IPS-NIHi11 (cell line): ENCODE measurements at regions not wholly inside any gene's neighbourhood (a gene's known extent, or its start where the extent isn't known, plus 50 kb on each side); places are given as distances from the start of the nearest gene placed in this dataset.
A peak's percentile ranks its signal among the peaks of the same experiment; 100 is the strongest.
"Not testable (repeated sequence)": the region's sequence is repeated elsewhere in the genome, so short reads cannot be mapped to it uniquely, and the experiment has no call there.

Source experiments
- DNase-seq: peaks from one replicate; pipeline ENCODE4 v3.0.0; 2012; ENCODE audit warnings: mixed read lengths, low spot score

GRCh38 chr16:85441189-85441889 lies 171.8 kb upstream of the GSE1 start:
- DNase-seq: no peak

DNA sequence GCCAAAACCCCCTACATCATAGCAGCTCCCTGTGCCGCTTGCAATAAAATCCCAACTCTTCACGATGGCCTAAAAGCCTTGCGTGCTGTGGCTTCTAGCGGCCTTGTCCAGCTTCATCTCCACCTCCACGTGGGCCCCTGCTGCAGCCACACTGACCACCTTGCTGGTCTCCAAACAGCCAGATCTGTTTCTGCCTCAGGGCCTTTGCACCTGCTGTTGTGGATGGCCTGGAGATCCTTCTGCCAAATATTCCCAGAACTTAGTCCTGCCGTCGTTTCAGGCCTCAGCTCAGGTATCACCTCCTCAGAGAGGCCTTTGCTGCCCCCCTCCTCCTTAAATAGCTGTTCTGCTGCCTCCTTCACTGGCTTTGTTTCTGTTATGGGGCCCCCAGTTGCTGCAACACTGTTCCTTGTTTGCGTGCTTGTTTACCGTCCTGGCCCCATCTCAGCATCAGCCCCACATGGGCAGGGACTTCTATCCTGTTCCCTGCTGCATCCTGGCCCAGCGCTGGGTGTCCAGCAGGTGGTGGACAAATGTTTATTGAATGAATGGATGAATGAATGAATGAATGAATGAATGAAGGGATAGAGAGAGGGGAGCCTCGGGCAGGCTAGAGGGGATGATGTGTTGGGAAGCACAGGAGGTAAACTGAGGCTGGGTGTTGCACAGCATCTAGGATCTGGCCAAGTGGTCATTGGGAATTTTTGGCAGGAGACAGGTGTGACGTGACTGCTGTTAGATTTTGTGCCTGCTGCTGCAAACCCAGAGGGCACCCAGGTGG lies 171.0 kb upstream of the GSE1 start:
- no peak for DNase-seq

DNA sequence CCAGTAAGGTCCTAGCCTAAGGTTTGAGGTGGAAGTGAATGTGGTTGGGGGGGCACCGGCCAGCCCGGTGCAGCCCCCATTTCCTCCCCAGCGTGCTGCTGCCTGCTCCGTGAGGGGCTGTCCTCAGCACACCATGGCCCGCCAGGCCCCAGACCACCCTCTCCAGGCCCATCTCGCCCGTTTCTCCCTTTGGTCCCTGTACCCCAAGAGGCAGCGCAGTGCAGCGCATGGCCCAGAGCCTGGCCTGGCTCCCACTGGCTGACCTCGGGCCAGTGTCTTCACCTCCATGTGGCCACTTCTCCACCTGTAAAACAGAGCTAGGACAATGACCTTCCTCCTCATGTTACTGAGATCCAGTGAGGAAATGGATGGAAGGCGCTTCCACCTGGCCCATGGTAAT lies 170.0 kb upstream of the GSE1 start:
- DNase-seq: no peak

DNA sequence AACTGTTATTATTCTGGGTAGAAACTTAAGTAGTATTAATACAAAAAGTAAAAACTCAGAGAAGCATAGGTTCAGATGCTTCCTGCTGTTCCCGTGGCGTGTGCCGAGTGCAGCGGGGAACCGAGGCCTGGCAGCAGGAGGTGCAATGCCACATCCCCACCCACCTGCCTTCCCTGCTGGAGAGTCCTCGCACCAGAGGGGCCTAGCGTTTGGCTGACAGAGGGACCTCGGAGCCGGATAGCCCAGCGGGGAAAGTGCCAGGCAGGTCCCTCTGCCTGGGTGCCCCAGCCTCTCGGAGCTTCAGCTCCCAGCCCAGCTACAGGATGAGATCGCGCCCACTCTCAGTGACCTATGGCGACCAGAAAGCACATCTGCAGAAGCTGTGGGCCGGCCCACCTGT lies 169.6 kb upstream of the GSE1 start:
- DNase-seq: no peak

DNA sequence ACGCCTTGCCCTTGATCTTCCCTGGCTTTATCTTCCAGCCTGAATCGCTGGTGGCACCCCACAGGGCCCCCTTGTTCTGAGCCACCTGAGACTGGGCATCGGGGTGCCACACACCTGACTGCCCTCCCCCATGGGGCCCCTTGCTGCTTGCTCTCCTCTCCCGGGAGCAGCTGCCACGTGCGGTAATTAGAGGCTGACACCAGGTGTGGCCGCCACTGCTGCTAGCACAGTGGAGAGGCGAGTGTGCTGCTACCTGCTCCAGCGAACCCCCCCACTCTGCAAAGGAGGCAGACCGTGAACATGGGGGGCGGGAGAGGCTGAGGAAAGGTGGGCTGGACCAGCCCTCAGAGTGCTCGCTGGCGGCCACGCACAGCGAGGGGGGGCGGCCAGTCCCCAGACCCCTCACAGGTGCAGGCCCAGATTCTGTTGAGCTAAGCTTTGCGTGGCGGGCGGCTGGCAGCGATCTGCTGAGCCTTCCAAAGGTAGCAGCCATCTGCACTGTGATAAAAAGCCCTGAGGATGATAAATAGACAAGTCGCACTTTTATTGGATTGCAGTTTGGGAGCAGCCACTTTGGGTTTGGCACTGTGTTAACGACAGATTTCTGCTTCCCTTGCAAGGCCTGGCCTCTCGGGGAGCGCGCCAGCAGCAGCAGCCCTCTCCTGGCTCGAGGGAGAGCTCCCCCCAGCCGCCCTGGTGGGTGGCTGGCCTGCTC lies 167.9 kb upstream of the GSE1 start:
- peak; percentile 72 for DNase-seq

GRCh38 chr16:85445779-85446222 lies 167.3 kb upstream of the GSE1 start:
- DNase-seq: no peak

DNA sequence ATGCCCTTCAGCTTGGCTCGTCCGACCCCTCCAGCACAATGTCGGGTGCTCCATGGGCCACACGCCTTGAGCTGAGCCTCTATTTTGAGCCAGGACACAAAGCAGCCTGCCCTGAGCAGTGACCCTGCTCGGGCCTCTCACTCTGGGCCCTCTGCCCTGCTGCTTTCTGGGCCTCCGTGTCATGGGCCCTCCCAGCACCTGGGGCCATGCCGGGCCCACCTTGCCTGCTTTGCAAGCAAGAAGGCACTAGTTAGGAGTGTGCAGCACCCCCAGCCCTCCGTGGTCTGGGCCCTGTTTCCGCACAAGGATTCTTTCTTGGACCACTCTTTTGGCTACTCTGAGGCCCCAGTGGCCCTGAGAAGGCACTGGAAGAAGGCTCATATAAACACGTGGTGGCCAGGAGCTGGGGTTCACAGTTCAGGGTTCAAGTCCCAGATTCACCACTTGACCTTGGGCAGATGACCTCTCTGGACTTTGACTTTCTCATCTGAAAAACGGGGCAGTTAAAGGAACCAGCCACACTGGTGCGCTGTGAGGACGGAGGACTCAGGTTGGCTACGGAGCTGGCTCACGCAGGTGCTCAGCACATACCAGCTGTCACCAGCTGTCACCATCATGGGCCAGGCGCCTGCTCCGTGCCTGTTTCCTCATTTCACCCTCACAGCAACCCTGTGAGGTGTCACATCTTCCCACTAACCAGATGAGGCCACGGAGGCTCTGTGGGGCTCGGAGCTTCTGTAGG lies 166.0 kb upstream of the GSE1 start:
- DNase-seq: no peak

GRCh38 chr16:85447693-85448313 lies 165.3 kb upstream of the GSE1 start:
- no peak for DNase-seq

- no peak for DNase-seq
These were observed 164.4 kb upstream of the GSE1 start for GRCh38 chr16:85448557-85449190.

- no peak for DNase-seq
These were observed 163.8 kb upstream of the GSE1 start for GRCh38 chr16:85449191-85449884.

GRCh38 chr16:85449885-85450245 lies 163.3 kb upstream of the GSE1 start:
- no peak for DNase-seq

DNA sequence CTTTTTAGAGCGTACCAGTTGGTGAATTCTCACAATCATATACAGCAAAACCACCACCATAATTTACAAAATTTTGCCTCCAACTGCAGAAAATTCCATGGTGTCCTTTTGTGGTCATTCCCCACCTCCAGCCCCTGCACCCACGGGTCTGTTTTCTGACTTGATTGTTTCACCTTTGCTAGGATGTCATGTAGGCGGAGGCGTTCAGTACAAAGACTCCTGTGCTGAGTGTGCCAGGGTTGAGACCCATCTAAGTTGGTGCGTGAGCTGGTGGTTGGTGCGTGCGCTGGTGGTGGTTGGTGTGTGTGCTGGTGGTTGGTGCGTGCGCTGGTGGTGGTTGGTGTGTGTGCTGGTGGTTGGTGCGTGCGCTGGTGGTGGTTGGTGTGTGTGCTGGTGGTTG lies 162.0 kb upstream of the GSE1 start:
- not testable (repeated sequence) for DNase-seq

GRCh38 chr16:85451641-85452363 lies 161.3 kb upstream of the GSE1 start:
- no peak for DNase-seq

- DNase-seq: no peak
These were observed 160.5 kb upstream of the GSE1 start for GRCh38 chr16:85452364-85453193.

DNA sequence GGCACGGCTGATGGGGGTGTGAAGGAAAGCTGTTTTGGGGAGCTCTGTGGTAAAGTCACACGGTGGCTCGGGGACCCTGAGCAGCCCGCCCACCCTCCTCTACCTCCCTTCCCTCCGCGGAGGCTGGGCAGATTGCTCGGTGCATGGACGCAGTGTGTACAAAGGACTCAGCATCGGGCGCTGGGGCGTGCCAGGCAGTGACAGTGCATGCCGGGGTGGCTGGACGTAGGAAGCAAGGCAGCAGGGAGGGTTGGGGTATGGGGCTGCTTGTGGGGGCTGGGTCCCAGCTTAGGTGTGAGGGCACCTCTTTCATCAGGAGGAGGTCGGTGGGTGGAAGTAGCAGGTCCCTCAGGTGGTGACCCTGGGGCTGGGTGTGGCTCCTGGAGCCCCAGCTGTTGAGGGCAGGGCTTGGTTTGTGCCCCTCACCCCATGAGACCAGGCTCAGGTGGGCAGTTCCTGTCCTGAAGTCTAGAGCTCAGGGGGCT lies 159.9 kb upstream of the GSE1 start:
- DNase-seq: no peak

- no peak for DNase-seq
These were observed 159.4 kb upstream of the GSE1 start for GRCh38 chr16:85453703-85454102.

GRCh38 chr16:85454171-85454872 lies 158.8 kb upstream of the GSE1 start:
- DNase-seq: no peak

DNA sequence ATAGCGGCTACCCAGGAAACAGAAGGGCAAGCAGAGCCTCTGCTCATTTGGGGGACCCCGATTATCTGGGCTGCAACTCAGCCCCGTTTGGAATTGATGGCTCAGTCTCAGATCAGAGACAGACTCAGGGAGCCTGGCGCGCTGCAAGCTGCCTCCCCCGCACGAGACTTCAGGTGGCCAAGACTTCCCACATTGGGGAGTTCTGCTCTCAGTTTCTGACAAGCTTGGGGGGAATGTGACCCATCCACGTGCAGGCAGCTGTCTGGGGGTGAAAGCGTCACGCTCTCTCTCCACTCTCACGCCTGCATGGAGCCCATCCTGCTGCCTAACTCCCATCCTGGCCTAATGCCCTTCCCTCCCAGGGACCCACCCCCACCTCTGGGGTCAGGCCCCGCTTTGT lies 157.6 kb upstream of the GSE1 start:
- no peak for DNase-seq
